Adipocyte (in vitro differentiated cells): ENCODE measurements at regions not wholly inside any gene's neighbourhood (a gene's known extent, or its start where the extent isn't known, plus 50 kb on each side); places are given as distances from the start of the nearest gene placed in this dataset.
"Not testable (repeated sequence)": the region's sequence is repeated elsewhere in the genome, so short reads cannot be mapped to it uniquely, and the experiment has no call there.

Experiments
- DNase-seq: peaks from one replicate; pipeline ENCODE4 v3.0.0-alpha.2; 2015; ENCODE audit warnings: low read depth
- H3K27me3 ChIP-seq: replicated peaks from 2 replicates; pipeline ENCODE4 v1.7.0; 2013; ENCODE audit warnings: mild to moderate bottlenecking, low read length, moderate library complexity; ENCODE audit not compliant: control insufficient read depth, insufficient read depth
- H3K36me3 ChIP-seq: 2 replicates; pipeline ENCODE4 v1.7.0; 2013; ENCODE audit warnings: low read length, mild to moderate bottlenecking, moderate library complexity; ENCODE audit not compliant: control insufficient read depth, insufficient read depth, severe bottlenecking
- H3K4me1 ChIP-seq: 2 replicates; pipeline ENCODE4 v1.7.0; 2013; ENCODE audit warnings: mild to moderate bottlenecking, low read length, moderate library complexity; ENCODE audit not compliant: control insufficient read depth, insufficient read depth
- H3K4me3 ChIP-seq: 2 replicates; pipeline ENCODE4 v1.7.0; 2013; ENCODE audit warnings: mild to moderate bottlenecking, low read length, moderate library complexity
- H3K9ac ChIP-seq: 2 replicates; pipeline ENCODE4 v1.7.0; 2013; ENCODE audit warnings: mild to moderate bottlenecking, low read length, moderate library complexity
- H3K9me3 ChIP-seq: 2 replicates; pipeline ENCODE4 v1.7.0; 2013; ENCODE audit warnings: mild to moderate bottlenecking, low read length, moderate library complexity; ENCODE audit not compliant: control insufficient read depth

- H3K4me1 ChIP-seq, DNase-seq, H3K9me3 ChIP-seq, H3K36me3 ChIP-seq, H3K27me3 ChIP-seq, H3K4me3 ChIP-seq, H3K9ac ChIP-seq: not testable (repeated sequence)
These were observed 192.3 kb downstream of the SPDYE17 start for GRCh38 chr7:76839879-76840278.

- H3K4me3 ChIP-seq, DNase-seq, H3K27me3 ChIP-seq, H3K9ac ChIP-seq, H3K36me3 ChIP-seq, H3K4me1 ChIP-seq, H3K9me3 ChIP-seq: not testable (repeated sequence)
These were observed 192.9 kb downstream of the SPDYE17 start for GRCh38 chr7:76839214-76839613.

- H3K4me1 ChIP-seq, H3K4me3 ChIP-seq, H3K9me3 ChIP-seq, H3K27me3 ChIP-seq, H3K9ac ChIP-seq, DNase-seq, H3K36me3 ChIP-seq: not testable (repeated sequence)
These were observed 193.8 kb downstream of the SPDYE17 start for GRCh38 chr7:76838357-76838756.

- not testable (repeated sequence) for DNase-seq, H3K9me3 ChIP-seq, H3K4me1 ChIP-seq, H3K9ac ChIP-seq, H3K36me3 ChIP-seq, H3K27me3 ChIP-seq, H3K4me3 ChIP-seq
These were observed 202.2 kb upstream of the POMZP3 start for GRCh38 chr7:76829233-76829632.

GRCh38 chr7:76826181-76826580, 199.1 kb upstream of the POMZP3 start:
- H3K9me3 ChIP-seq, DNase-seq, H3K36me3 ChIP-seq, H3K4me3 ChIP-seq, H3K9ac ChIP-seq, H3K4me1 ChIP-seq, H3K27me3 ChIP-seq: not testable (repeated sequence)

- H3K36me3 ChIP-seq, DNase-seq, H3K9ac ChIP-seq, H3K9me3 ChIP-seq, H3K27me3 ChIP-seq, H3K4me1 ChIP-seq, H3K4me3 ChIP-seq: not testable (repeated sequence)
These were observed 182.8 kb upstream of the POMZP3 start for GRCh38 chr7:76809856-76810255.

GRCh38 chr7:76807588-76808100, 180.6 kb upstream of the POMZP3 start:
- not testable (repeated sequence) for DNase-seq, H3K4me1 ChIP-seq, H3K27me3 ChIP-seq, H3K9me3 ChIP-seq, H3K36me3 ChIP-seq, H3K4me3 ChIP-seq, H3K9ac ChIP-seq

- not testable (repeated sequence) for H3K36me3 ChIP-seq, H3K9ac ChIP-seq, H3K27me3 ChIP-seq, H3K4me3 ChIP-seq, H3K4me1 ChIP-seq, H3K9me3 ChIP-seq
- peak; percentile 7 for DNase-seq
These were observed 179.4 kb upstream of the POMZP3 start for GRCh38 chr7:76806460-76806859.

- H3K36me3 ChIP-seq, H3K9ac ChIP-seq, H3K4me1 ChIP-seq, H3K9me3 ChIP-seq, H3K4me3 ChIP-seq, H3K27me3 ChIP-seq: not testable (repeated sequence)
- DNase-seq, result peak; percentile 34
These were observed 178.9 kb upstream of the POMZP3 start for GRCh38 chr7:76806010-76806409.

GRCh38 chr7:76805262-76805661, 178.2 kb upstream of the POMZP3 start:
- not testable (repeated sequence) for H3K4me1 ChIP-seq, H3K36me3 ChIP-seq, H3K9ac ChIP-seq, H3K4me3 ChIP-seq, DNase-seq, H3K9me3 ChIP-seq, H3K27me3 ChIP-seq

- DNase-seq, result peak; percentile 13
- H3K27me3 ChIP-seq, H3K4me3 ChIP-seq, H3K9ac ChIP-seq, H3K36me3 ChIP-seq, H3K9me3 ChIP-seq, H3K4me1 ChIP-seq: not testable (repeated sequence)
These were observed 170.6 kb upstream of the POMZP3 start for GRCh38 chr7:76797639-76798038.

GRCh38 chr7:76780693-76781092, 153.6 kb upstream of the POMZP3 start:
- not testable (repeated sequence) for H3K4me3 ChIP-seq, H3K36me3 ChIP-seq, DNase-seq, H3K4me1 ChIP-seq, H3K9ac ChIP-seq, H3K27me3 ChIP-seq, H3K9me3 ChIP-seq
